ENCODE measurements at regions not wholly inside any gene's neighbourhood (a gene's known extent, or its start where the extent isn't known, plus 50 kb on each side); places are given as distances from the start of the nearest gene placed in this dataset.

DNA sequence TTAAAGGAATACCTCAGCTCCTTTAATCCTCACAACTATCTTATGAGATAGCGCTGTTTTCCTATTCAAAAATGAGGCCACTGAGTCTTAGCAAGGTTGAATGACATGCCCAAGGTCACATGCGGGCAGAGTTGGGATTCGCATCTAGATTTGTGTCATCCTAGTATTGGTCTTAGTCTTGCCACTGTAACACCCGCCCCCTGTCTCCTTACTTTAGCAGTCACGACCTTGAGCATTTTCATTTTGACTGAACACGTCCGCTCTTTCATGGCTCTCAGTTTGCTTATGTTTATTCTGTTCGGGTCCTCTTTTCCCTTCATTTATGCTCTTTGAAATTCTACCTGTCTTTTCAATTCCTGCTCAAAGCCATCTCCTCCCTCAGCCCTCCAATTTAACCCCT, 112.5 kb upstream of the CADPS start:
- no peaks in the 10 kb centered on the region for H3K4me1 ChIP-seq
- no peak overlapping the region for H3K4me3 ChIP-seq (replicated peaks in 1 of 3)
- no peaks in the 10 kb centered on the region for H3K9me3 ChIP-seq
- 70 to 71% methylated on average over 8 of the region's 8 CpGs for WGBS, 2 donors
- H3K27me3 ChIP-seq: no peaks in the 10 kb centered on the region
- no peak overlapping the region for H3K27ac ChIP-seq
- no peak for TF ChIP-seq POLR2A (IDR thresholded peaks at IDR 0.05)
- no peak for TF ChIP-seq CTCF (IDR thresholded peaks at IDR 0.05)
- H3K36me3 ChIP-seq: no peaks in the 10 kb centered on the region
- intact Hi-C loops (cut with DNase I): no loop called here
- no peak for DNase-seq

DNA sequence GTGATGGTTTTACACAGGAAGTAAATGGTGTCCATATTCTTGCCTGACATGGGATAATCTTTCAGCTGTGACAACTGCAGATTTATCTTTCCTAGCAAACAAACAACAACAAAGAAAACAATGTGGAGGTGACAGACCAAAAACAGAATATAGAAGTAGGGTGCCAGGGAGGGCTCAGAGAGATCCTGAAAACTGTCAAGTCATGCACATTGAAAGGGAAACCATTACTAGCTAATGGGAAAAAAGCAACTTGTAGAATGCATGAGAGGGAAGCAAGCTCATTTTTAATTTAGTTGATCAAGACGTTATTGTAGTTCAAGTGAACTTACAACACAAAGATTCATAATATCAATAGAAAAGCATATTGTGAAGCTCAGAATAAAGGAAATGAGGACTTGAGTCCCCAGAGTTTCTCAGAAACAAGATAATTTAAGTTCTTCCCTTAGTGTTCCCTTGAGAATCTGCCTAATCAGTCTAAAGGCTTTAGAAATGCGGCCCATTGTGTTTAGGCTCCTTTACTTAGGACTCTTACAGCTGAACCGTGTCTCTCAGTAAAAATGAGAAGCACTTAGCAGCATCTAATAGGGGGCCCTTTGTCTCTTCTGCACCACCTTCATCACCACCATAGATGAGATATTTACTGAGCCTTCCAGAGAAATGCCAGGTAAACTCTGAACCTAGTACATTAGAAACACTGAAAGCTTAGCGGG, 115.6 kb upstream of the CADPS start:
- 52 to 57% methylated on average over 4 of the region's 4 CpGs for WGBS, 2 donors
- no peak overlapping the region for H3K27ac ChIP-seq
- no peaks in the 10 kb centered on the region for H3K9me3 ChIP-seq
- no peaks in the 10 kb centered on the region for H3K36me3 ChIP-seq
- intact Hi-C loops (cut with DNase I): no loop called here
- H3K27me3 ChIP-seq: no peaks in the 10 kb centered on the region
- TF ChIP-seq POLR2A (IDR thresholded peaks at IDR 0.05): no peak
- no peak for TF ChIP-seq CTCF (IDR thresholded peaks at IDR 0.05)
- no peaks in the 10 kb centered on the region for H3K4me1 ChIP-seq
- no peak for DNase-seq
- no peak overlapping the region for H3K4me3 ChIP-seq (replicated peaks in 1 of 3)

DNA sequence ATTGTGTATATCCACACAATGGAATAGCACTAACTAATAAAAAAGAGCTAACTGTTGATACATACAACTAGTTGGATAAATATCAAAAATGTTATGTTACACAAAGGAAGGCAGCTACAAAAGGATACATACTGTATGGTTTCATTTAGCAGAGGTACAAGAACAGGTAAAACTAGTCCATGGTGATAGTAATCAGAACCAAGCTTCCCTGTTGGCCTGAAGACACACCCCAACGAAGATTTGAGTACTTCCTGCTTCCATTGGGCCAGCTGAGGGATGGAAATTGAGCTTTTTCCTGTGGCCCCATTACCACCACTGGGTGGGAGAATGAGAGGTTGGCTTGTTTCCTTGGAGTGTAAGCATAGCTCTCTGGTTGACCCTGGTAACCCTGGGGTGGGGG, 117.3 kb upstream of the CADPS start:
- H3K27me3 ChIP-seq: no peaks in the 10 kb centered on the region
- no peak overlapping the region for H3K4me3 ChIP-seq (replicated peaks in 1 of 3)
- no peaks in the 10 kb centered on the region for H3K9me3 ChIP-seq
- WGBS, 2 donors: 47 to 52% methylated on average over 1 of the region's 1 CpG
- DNase-seq: no peak
- no peaks in the 10 kb centered on the region for H3K4me1 ChIP-seq
- no peaks in the 10 kb centered on the region for H3K36me3 ChIP-seq
- H3K27ac ChIP-seq: no peak overlapping the region
- TF ChIP-seq POLR2A (IDR thresholded peaks at IDR 0.05) (no peak), CTCF (IDR thresholded peaks at IDR 0.05) (no peak)
- intact Hi-C loops (cut with DNase I): no loop called here

GRCh38 chr3:62995119-62995518, 119.9 kb upstream of the CADPS start:
- H3K27me3 ChIP-seq: no peaks in the 10 kb centered on the region
- 78 to 80% methylated on average over 3 of the region's 3 CpGs for WGBS, 2 donors
- DNase-seq: no peak
- H3K4me3 ChIP-seq (replicated peaks in 1 of 3): no peak overlapping the region
- no peaks in the 10 kb centered on the region for H3K4me1 ChIP-seq
- H3K27ac ChIP-seq: no peak overlapping the region
- TF ChIP-seq CTCF (IDR thresholded peaks at IDR 0.05) (no peak), POLR2A (IDR thresholded peaks at IDR 0.05) (no peak)
- no peaks in the 10 kb centered on the region for H3K9me3 ChIP-seq
- intact Hi-C loops (cut with DNase I): no loop called here
- H3K36me3 ChIP-seq: no peaks in the 10 kb centered on the region

DNA sequence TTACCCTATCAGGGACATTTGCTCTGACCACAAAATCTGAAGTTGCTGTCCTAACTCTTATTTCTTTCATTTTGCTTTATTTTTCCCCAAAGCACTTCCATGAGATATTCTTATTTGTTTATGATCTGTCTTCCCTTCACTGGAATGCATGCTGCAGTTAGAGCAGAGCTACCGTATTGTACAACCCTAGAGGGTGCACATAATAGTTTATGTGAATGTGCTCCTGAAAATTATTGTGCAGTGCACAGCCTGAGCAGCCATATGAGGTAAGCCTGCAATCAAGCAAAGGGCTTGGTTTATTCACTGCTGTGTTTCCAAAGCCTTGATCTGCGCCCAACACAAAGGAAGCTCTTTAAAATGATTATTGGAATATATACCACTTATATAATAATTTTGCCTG, 120.3 kb upstream of the CADPS start:
- TF ChIP-seq CTCF (IDR thresholded peaks at IDR 0.05): no peak
- TF ChIP-seq POLR2A (IDR thresholded peaks at IDR 0.05): no peak
- 80 to 93% methylated on average over 2 of the region's 2 CpGs for WGBS, 2 donors
- H3K4me1 ChIP-seq: no peaks in the 10 kb centered on the region
- no peaks in the 10 kb centered on the region for H3K36me3 ChIP-seq
- intact Hi-C loops (cut with DNase I): no loop called here
- no peak for DNase-seq
- H3K27ac ChIP-seq: no peak overlapping the region
- no peaks in the 10 kb centered on the region for H3K9me3 ChIP-seq
- H3K4me3 ChIP-seq (replicated peaks in 1 of 3): no peak overlapping the region
- no peaks in the 10 kb centered on the region for H3K27me3 ChIP-seq
